Nephron (organoid): ENCODE measurements at regions not wholly inside any gene's neighbourhood (a gene's known extent, or its start where the extent isn't known, plus 50 kb on each side); places are given as distances from the start of the nearest gene placed in this dataset.
"Not testable (repeated sequence)": the region's sequence is repeated elsewhere in the genome, so short reads cannot be mapped to it uniquely, and the experiment has no call there.

Experiments used
- H3K27ac Mint-ChIP-seq, 3 experiments: 2 replicates each; pipeline ENCODE4 v1.8.0; 2020; ENCODE audit warnings: mixed read lengths in 3 of 3, mild to moderate bottlenecking in 2 of 3, moderate library complexity in 1 of 3
- H3K27me3 Mint-ChIP-seq: 2 replicates; pipeline ENCODE4 v1.8.0; 2021; ENCODE audit warnings: low read depth, mild to moderate bottlenecking, moderate library complexity, mixed read lengths
- H3K36me3 Mint-ChIP-seq: 2 replicates; pipeline ENCODE4 v1.8.0; 2020; ENCODE audit warnings: low read depth, mixed read lengths
- H3K4me1 Mint-ChIP-seq: 2 replicates; pipeline ENCODE4 v1.8.0; 2020; ENCODE audit warnings: mixed read lengths
- H3K4me3 Mint-ChIP-seq, 3 experiments: 2 replicates each; pipeline ENCODE4 v1.8.0; 2020; ENCODE audit warnings: mild to moderate bottlenecking in 3 of 3, mixed read lengths in 3 of 3, moderate library complexity in 2 of 3
- H3K9me3 Mint-ChIP-seq: 2 replicates; pipeline ENCODE4 v1.8.0; 2020; ENCODE audit warnings: mixed read lengths

DNA sequence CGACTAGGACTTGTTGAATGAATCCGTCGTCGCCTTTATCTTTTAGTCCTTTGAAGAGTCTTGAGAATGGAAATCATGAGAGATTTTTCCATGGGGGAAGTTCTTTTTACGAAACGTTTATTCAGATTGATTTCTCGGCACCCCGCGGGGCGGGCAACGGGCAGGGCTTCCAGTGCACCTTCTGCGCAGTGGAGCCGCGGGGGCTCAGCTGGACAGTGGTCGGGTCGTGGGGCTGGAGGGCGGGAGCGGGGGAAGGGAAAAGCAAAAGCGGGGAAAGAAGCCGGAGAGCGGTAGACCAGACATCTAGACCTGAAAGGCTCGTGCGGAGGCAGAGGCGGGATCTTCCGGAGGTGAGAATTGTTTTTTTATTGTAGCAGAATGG lies 103.0 kb downstream of the NBPF11 start:
- H3K36me3 Mint-ChIP-seq, H3K4me1 Mint-ChIP-seq, H3K9me3 Mint-ChIP-seq, H3K27ac Mint-ChIP-seq: not testable (repeated sequence)
- peak overlapping the region; percentile 83 to 85 (median 84) for H3K4me3 Mint-ChIP-seq
- peaks cover 11% of the 10 kb centered on the region for H3K27me3 Mint-ChIP-seq

DNA sequence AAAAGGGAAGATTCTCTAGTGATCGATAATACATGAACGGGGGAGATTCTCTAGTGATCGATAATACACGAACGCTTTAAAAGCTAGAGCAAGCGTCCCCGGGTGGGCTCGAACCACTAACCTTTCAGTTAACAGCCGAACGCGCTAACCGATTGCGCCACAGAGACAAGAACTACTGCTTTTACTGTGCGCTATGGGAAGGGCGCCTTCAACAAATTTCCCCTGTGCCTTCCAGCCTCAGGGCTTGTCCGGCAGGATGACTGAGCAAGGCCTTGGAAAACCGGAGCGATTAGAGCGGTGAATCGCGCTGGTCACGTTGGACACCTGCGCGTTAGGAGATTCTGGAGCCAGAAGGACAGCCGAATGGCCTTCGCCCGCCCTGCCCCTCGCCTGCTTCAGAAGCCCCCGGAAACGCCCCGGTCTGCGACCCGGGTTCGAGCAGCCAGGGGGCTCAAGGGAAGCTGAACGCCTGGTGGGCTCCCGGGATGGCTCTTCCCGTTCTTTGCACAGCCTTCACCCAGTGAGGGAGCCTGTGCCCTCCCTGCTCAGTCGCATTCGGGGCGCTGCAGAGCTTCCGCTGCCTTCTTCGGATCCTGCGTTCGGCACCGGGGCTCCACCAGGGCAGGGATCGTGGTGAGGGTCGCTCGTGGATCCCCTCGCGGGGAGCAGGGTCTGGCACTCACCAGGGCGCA lies 103.5 kb downstream of the NBPF11 start:
- H3K4me3 Mint-ChIP-seq: peak overlapping the region; percentile 83 to 85 (median 84)
- not testable (repeated sequence) for H3K9me3 Mint-ChIP-seq, H3K27ac Mint-ChIP-seq, H3K4me1 Mint-ChIP-seq, H3K36me3 Mint-ChIP-seq
- peaks cover 11% of the 10 kb centered on the region for H3K27me3 Mint-ChIP-seq

DNA sequence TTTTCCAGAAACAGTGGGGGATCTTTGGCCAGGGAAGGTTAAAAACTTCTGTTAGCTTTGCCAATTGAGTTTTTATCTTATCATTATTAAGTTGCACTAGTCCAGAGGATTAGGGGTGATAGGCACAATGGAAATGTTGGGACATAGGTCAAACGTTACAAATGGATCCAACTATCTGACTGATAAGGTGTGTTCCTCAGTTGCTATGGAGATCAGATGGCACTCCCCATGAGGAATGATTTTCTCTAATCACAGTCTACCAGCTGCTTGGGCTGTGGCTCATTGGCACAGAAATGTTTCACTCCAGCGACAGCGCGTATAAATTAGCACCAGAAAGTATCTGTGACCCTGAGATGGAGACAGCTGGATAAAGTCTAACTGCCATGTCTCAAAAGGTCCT lies 106.2 kb downstream of the NBPF11 start:
- not testable (repeated sequence) for H3K4me1 Mint-ChIP-seq, H3K9me3 Mint-ChIP-seq, H3K27ac Mint-ChIP-seq, H3K36me3 Mint-ChIP-seq, H3K4me3 Mint-ChIP-seq
- peaks cover 11% of the 10 kb centered on the region for H3K27me3 Mint-ChIP-seq

DNA sequence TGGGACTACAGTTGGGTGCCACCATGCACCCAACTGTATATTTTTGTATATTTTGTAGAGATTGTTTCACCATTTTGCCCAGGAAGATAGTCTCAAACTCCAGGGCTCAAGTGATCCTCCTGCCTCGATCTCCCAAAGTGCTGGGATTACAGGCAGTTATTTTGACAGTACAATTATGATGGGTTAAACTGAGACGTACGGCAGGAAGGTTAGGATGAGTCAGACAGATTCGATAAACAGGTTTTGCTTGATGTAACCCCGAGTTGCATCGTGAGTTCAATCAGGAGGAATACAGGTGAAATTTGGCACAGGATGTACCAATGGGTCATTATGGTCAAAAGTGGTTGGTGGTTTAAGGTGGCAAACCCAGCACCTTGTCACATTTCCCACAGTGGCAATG lies 107.6 kb downstream of the NBPF11 start:
- not testable (repeated sequence) for H3K9me3 Mint-ChIP-seq, H3K4me3 Mint-ChIP-seq, H3K36me3 Mint-ChIP-seq, H3K4me1 Mint-ChIP-seq, H3K27ac Mint-ChIP-seq
- H3K27me3 Mint-ChIP-seq: peaks cover 11% of the 10 kb centered on the region
